Keratinocyte (primary cell): ENCODE measurements at regions not wholly inside any gene's neighbourhood (a gene's known extent, or its start where the extent isn't known, plus 50 kb on each side); places are given as distances from the start of the nearest gene placed in this dataset.
A peak's percentile ranks its signal among the peaks of the same experiment; 100 is the strongest.

Experiments
- DNase-seq: peaks from one replicate; pipeline ENCODE4 v3.0.0-alpha.2; 2011; ENCODE audit warnings: low read depth, missing footprints, low spot score
- FAIRE-seq: peaks from 2 replicates; lab custom pipeline; 2011; peaks lifted over from hg19 to GRCh38; lab: Jason Lieb, UNC
- H2AFZ ChIP-seq: 2 replicates; pipeline ENCODE4 v1.6.0; 2012; ENCODE audit warnings: low read length, control low read depth, inconsistent platforms; ENCODE audit not compliant: control insufficient read depth
- H3K27ac ChIP-seq: 2 replicates; pipeline ENCODE4 v1.5.1; 2011; ENCODE audit warnings: low read length; ENCODE audit not compliant: control insufficient read depth, insufficient read depth
- H3K27me3 ChIP-seq: 3 replicates; pipeline ENCODE4 v1.6.0; 2011; ENCODE audit warnings: low read length; ENCODE audit not compliant: control insufficient read depth, insufficient read depth; ENCODE audit errors: extremely low read depth
- H3K36me3 ChIP-seq, 2 experiments: 2 replicates in 1 of 2; 3 replicates in 1 of 2; pipeline ENCODE4 v1.5.1; 2011; ENCODE audit warnings: low read length in 2 of 2, mild to moderate bottlenecking in 1 of 2; ENCODE audit not compliant: control insufficient read depth in 2 of 2, insufficient read depth in 2 of 2; ENCODE audit errors: extremely low read depth in 1 of 2
- H3K4me1 ChIP-seq: 3 replicates; pipeline ENCODE4 v1.5.1; 2011; ENCODE audit warnings: low read length; ENCODE audit not compliant: control insufficient read depth, insufficient read depth; ENCODE audit errors: extremely low read depth
- H3K4me2 ChIP-seq: 3 replicates; pipeline ENCODE4 v1.6.0; 2011; ENCODE audit warnings: low read depth, low read length; ENCODE audit not compliant: control insufficient read depth, insufficient read depth; ENCODE audit errors: extremely low read depth
- H3K4me3 ChIP-seq, 3 experiments: fragments of 200-600 bp in 1 of 3; sonication (generic) in 1 of 3; 2 replicates in 2 of 3; 3 replicates in 1 of 3; pipeline ENCODE4 v1.5.1; 2011 to 2016; ENCODE audit warnings: low read length in 3 of 3, mild to moderate bottlenecking in 3 of 3, control low read depth in 2 of 3, inconsistent platforms in 1 of 3, low read depth in 1 of 3, mixed read lengths in 1 of 3, mixed run types in 1 of 3, moderate library complexity in 1 of 3; ENCODE audit not compliant: control insufficient read depth in 2 of 3, insufficient read depth in 2 of 3; ENCODE audit errors: extremely low read depth in 1 of 3
- H3K79me2 ChIP-seq: 2 replicates; pipeline ENCODE4 v1.6.0; 2012; ENCODE audit warnings: low read length; ENCODE audit not compliant: control insufficient read depth, insufficient read depth
- H3K9ac ChIP-seq: 3 replicates; pipeline ENCODE4 v1.6.0; 2011; ENCODE audit warnings: low read length; ENCODE audit not compliant: control insufficient read depth, insufficient read depth; ENCODE audit errors: extremely low read depth
- H3K9me1 ChIP-seq: 3 replicates; pipeline ENCODE4 v1.6.0; 2011; ENCODE audit warnings: low read length; ENCODE audit not compliant: control insufficient read depth, insufficient read depth; ENCODE audit errors: extremely low read depth
- H3K9me3 ChIP-seq: 2 replicates; pipeline ENCODE4 v1.5.1; 2012; ENCODE audit warnings: low read depth, low read length; ENCODE audit not compliant: control insufficient read depth
- H4K20me1 ChIP-seq: 3 replicates; pipeline ENCODE4 v1.6.0; 2011; ENCODE audit warnings: low read length; ENCODE audit not compliant: control insufficient read depth, insufficient read depth; ENCODE audit errors: extremely low read depth
- CTCF ChIP-seq, 3 experiments: IDR thresholded peaks in 1 of 3; conservative IDR thresholded peaks in 1 of 3; optimal IDR thresholded peaks in 1 of 3; 2 replicates in 2 of 3; 3 replicates in 1 of 3; pipeline versions ENCODE3 to v1.5.1; 2011; ENCODE audit warnings: low read length in 3 of 3, mild to moderate bottlenecking in 3 of 3, moderate library complexity in 2 of 3, control low read depth in 1 of 3, inconsistent platforms in 1 of 3; ENCODE audit not compliant: insufficient read depth in 2 of 3; ENCODE audit errors: extremely low read depth in 1 of 3
- EZH2 ChIP-seq: IDR thresholded peaks from one replicate; pipeline ENCODE4 v1.6.1; 2012; ENCODE audit warnings: inconsistent platforms, mild to moderate bottlenecking, low read length, moderate library complexity
- dilution Hi-C: fragments of 300-500 bp; cut with MboI; formaldehyde crosslinking; loops from one replicate; pipeline ENCODE4 v1.7.0; 2020; ENCODE audit warnings: low sequenced_read_pairs; ENCODE audit not compliant: extremely low pct_ligation_motif_present

- no peak overlapping the region for H3K9ac ChIP-seq
- H3K4me2 ChIP-seq: no peak overlapping the region
- H2AFZ ChIP-seq: no peak overlapping the region
- no peak for FAIRE-seq
- TF ChIP-seq EZH2 (no peak), CTCF (optimal IDR thresholded peaks at IDR 0.05 in 1 of 3, IDR thresholded peaks at IDR 0.05 in 1 of 3, conservative IDR thresholded peaks at IDR 0.05 in 1 of 3; ENCODE audit: extremely low read depth in 1 of 3, insufficient read depth in 2 of 3, low read length in 3 of 3) (no peak)
- H3K27me3 ChIP-seq: peaks cover 17% of the 10 kb centered on the region
- no peaks in the 10 kb centered on the region for H3K9me3 ChIP-seq
- no peaks in the 10 kb centered on the region for H4K20me1 ChIP-seq
- H3K27ac ChIP-seq: no peak overlapping the region
- no peaks in the 10 kb centered on the region for H3K36me3 ChIP-seq
- dilution Hi-C loops: loop anchor here (25.0 kb wide), 1 partner anchor 265 kb away; the partner anchor contains the start of gene KLF11
- no peak for DNase-seq
- H3K79me2 ChIP-seq: no peaks in the 10 kb centered on the region
- H3K9me1 ChIP-seq: no peaks in the 10 kb centered on the region
- H3K4me3 ChIP-seq: no peak overlapping the region
- peaks cover 10% of the 10 kb centered on the region for H3K4me1 ChIP-seq
Observed at GRCh38 chr2:9772035-9772998, 71.0 kb upstream of the TAF1B start.

- H4K20me1 ChIP-seq: no peaks in the 10 kb centered on the region
- DNase-seq (no peak), FAIRE-seq (no peak)
- no peak overlapping the region for H2AFZ ChIP-seq
- dilution Hi-C loops: loop anchor here (25.0 kb wide), 1 partner anchor 264 kb away; the partner anchor contains the start of gene KLF11
- H3K9me3 ChIP-seq: no peaks in the 10 kb centered on the region
- no peak overlapping the region for H3K4me3 ChIP-seq
- no peak overlapping the region for H3K4me2 ChIP-seq
- no peak overlapping the region for H3K27ac ChIP-seq
- H3K9ac ChIP-seq: no peak overlapping the region
- H3K4me1 ChIP-seq: peaks cover 10% of the 10 kb centered on the region
- H3K27me3 ChIP-seq: peaks cover 17% of the 10 kb centered on the region
- H3K9me1 ChIP-seq: no peaks in the 10 kb centered on the region
- H3K79me2 ChIP-seq: no peaks in the 10 kb centered on the region
- H3K36me3 ChIP-seq: no peaks in the 10 kb centered on the region
- TF ChIP-seq EZH2 (peak; percentile 41), CTCF (optimal IDR thresholded peaks at IDR 0.05 in 1 of 3, IDR thresholded peaks at IDR 0.05 in 1 of 3, conservative IDR thresholded peaks at IDR 0.05 in 1 of 3; ENCODE audit: extremely low read depth in 1 of 3, insufficient read depth in 2 of 3, low read length in 3 of 3) (no peak)
Observed at GRCh38 chr2:9772999-9773902, 70.0 kb upstream of the TAF1B start.
